HL-60 (cell line): ENCODE measurements at regions not wholly inside any gene's neighbourhood (a gene's known extent, or its start where the extent isn't known, plus 50 kb on each side); places are given as distances from the start of the nearest gene placed in this dataset.

ENCODE experiments used
- DNase-seq, 2 experiments: peaks; one replicate each; pipeline ENCODE4 v3.0.0-alpha.2; 2010 to 2020; ENCODE audit warnings: low read depth in 1 of 2, low spot score in 1 of 2
- H3K27ac ChIP-seq: fragments of 250-450 bp; sonication (Bioruptor Pico); replicated peaks from 2 replicates; pipeline ENCODE4 v1.5.1; 2020; ENCODE audit warnings: mild to moderate bottlenecking, moderate library complexity
- H3K27me3 ChIP-seq: fragments of 250-450 bp; sonication (Bioruptor Pico); 2 replicates; pipeline ENCODE4 v1.5.1; 2021; ENCODE audit warnings: mild to moderate bottlenecking, moderate library complexity; ENCODE audit not compliant: insufficient read depth, poor library complexity, severe bottlenecking
- H3K4me3 ChIP-seq: replicated peaks from 2 replicates; pipeline ENCODE4 v1.5.1; 2011; ENCODE audit warnings: mild to moderate bottlenecking, control low read depth, low read length; ENCODE audit not compliant: insufficient read depth
- CTCF ChIP-seq: IDR thresholded peaks from one replicate; pipeline ENCODE4 v1.5.1; 2011; ENCODE audit warnings: low read length, control low read depth, inconsistent platforms; ENCODE audit not compliant: insufficient read depth
- GABPA ChIP-seq: IDR thresholded peaks from 2 replicates; pipeline ENCODE4 v1.6.1; 2012; ENCODE audit warnings: low read depth
- POLR2AphosphoS5 ChIP-seq: IDR thresholded peaks from 2 replicates; pipeline ENCODE4 v1.6.1; 2012; ENCODE audit warnings: low read depth
- REST ChIP-seq: IDR thresholded peaks from 2 replicates; pipeline ENCODE4 v1.6.1; 2012; ENCODE audit warnings: low read depth; ENCODE audit not compliant: insufficient replicate concordance
- SPI1 ChIP-seq: IDR thresholded peaks from 2 replicates; pipeline ENCODE4 v1.6.1; 2012; ENCODE audit warnings: low read depth, mild to moderate bottlenecking, borderline replicate concordance

- Histone ChIP-seq H3K27ac (no peak overlapping the region), H3K4me3 (no peak overlapping the region), H3K27me3 (no peaks in the 10 kb centered on the region)
- TF ChIP-seq POLR2AphosphoS5 (no peak), SPI1 (no peak), CTCF (no peak), REST (no peak), GABPA (no peak)
- DNase-seq = no peak
These were observed 1072.6 kb downstream of the ROBO2 start for GRCh38 chr3:78112291-78113010.

- DNase-seq = no peak
- TF ChIP-seq REST (no peak), CTCF (no peak), SPI1 (no peak), POLR2AphosphoS5 (no peak), GABPA (no peak)
- H3K27ac ChIP-seq = no peak overlapping the region
These were observed 1076.1 kb downstream of the ROBO2 start for GRCh38 chr3:78115983-78116382.

GRCh38 chr3:78116874-78117273 lies 1077.0 kb downstream of the ROBO2 start:
- Histone ChIP-seq H3K27me3 (no peaks in the 10 kb centered on the region), H3K27ac (no peak overlapping the region), H3K4me3 (no peak overlapping the region)
- DNase-seq = no peak
- TF ChIP-seq SPI1 (no peak), REST (no peak), GABPA (no peak), POLR2AphosphoS5 (no peak), CTCF (no peak)

More at GRCh38 chr3:78115983-78116382, 1076.1 kb downstream of the ROBO2 start:
- Histone ChIP-seq H3K4me3 (no peak overlapping the region), H3K27me3 (no peaks in the 10 kb centered on the region)
